ENCODE measurements at regions not wholly inside any gene's neighbourhood (a gene's known extent, or its start where the extent isn't known, plus 50 kb on each side); places are given as distances from the start of the nearest gene placed in this dataset.

DNA sequence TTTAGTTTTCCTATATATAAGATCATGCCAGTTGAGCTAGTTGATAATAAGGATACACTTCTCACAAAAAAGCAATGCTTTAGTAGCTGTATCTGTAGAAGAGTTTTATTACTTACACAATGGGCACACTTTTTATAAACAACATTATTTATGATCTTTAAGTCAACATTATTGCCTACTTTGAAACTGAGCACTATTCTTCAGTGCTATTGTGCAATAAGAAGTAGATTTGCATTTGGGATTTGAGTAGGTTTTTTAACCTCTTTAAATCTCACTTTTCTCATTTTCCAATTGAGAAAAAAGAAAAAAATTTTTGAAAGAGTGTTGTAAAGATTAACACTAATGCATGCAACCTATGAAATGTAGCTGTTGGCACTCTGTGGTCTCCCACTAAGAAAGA, 1198.3 kb downstream of the GALC start:
- TF ChIP-seq POLR2A (IDR thresholded peaks at IDR 0.05; ENCODE audit: extremely low read depth, insufficient read length) (no peak), MYC (IDR thresholded peaks at IDR 0.05; ENCODE audit: low read depth, low read length) (no peak)
- TF ChIP-seq, protein P1, sequence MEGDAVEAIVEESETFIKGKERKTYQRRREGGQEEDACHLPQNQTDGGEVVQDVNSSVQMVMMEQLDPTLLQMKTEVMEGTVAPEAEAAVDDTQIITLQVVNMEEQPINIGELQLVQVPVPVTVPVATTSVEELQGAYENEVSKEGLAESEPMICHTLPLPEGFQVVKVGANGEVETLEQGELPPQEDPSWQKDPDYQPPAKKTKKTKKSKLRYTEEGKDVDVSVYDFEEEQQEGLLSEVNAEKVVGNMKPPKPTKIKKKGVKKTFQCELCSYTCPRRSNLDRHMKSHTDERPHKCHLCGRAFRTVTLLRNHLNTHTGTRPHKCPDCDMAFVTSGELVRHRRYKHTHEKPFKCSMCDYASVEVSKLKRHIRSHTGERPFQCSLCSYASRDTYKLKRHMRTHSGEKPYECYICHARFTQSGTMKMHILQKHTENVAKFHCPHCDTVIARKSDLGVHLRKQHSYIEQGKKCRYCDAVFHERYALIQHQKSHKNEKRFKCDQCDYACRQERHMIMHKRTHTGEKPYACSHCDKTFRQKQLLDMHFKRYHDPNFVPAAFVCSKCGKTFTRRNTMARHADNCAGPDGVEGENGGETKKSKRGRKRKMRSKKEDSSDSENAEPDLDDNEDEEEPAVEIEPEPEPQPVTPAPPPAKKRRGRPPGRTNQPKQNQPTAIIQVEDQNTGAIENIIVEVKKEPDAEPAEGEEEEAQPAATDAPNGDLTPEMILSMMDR (IDR thresholded peaks at IDR 0.05; ENCODE audit: low read depth, low read length), result no peak
- TF ChIP-seq, protein P2, sequence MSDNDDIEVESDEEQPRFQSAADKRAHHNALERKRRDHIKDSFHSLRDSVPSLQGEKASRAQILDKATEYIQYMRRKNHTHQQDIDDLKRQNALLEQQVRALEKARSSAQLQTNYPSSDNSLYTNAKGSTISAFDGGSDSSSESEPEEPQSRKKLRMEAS (IDR thresholded peaks at IDR 0.05; ENCODE audit: low read depth, low read length), result no peak
- H3K4me3 ChIP-seq (ENCODE audit: low read depth, low read length), result no peak overlapping the region
- no peak for DNase-seq (ENCODE audit: low read depth)

DNA sequence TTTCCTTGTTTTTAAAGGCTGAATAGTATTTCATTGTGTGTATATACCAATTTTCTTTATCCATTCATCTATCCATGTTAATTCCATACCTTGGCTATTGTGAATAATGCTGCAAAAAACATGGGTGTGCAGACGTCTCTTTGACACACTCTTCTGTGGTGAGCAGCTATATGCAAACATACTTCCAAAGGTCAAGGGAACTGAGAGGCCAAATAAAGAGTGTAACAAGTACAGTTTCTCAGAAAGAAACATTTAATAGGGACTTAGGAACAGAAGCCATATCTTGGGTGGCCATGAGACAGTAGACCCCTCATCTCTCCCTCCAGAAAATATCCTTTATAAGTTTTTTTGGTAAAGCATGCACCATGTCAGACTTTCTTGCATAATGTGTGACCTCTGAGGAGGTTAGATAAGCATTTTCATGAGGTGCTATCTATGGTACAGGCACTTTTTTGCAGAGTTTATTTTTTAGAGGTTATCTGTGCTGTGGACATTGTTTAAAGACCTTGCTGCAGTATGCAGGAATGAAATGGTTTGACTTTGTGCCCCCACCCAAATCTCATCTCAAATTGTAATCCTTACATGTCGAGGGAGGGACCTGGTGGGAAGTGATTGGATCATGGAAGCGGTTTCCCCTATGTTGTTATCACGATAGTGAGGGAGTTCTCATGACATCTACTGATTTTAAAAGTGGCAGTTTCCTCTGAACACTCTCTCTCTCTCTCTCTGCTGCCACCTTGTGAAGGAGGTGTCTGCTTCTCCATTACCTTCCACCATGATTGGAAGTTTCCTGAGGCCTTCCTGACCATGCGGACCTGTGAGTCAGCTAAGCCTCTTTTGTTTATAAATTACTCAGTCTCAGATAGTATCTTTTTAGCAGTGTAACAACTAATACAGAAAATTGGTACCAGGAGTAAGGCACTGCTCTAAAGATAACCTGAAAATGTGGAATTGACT, 1202.3 kb downstream of the GALC start:
- no peak overlapping the region for H3K4me3 ChIP-seq (ENCODE audit: low read depth, low read length)
- TF ChIP-seq, protein P2 (IDR thresholded peaks at IDR 0.05; ENCODE audit: low read depth, low read length), result no peak
- TF ChIP-seq POLR2A (IDR thresholded peaks at IDR 0.05; ENCODE audit: extremely low read depth, insufficient read length) (no peak), MYC (IDR thresholded peaks at IDR 0.05; ENCODE audit: low read depth, low read length) (no peak)
- peak; percentile 2 for DNase-seq (ENCODE audit: low read depth)

DNA sequence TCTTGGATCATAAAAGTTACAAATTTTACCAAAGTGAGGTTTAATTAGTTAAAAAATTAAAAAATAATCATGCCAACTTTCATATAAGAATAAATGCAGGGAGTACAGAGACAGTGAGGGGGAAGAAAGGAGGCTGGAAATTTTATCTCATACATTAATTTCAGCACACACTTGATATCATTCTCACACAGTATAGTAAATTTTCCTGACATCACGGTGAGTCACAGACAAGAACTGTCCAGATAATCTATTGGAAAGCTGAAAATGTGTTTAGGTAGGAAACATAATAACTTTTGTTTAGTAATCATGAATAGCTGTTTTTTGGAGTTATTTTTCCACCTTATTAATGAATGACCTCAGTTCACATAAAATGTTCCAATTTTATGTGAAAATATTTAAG, 1204.8 kb downstream of the GALC start:
- DNase-seq (ENCODE audit: low read depth), result no peak
- TF ChIP-seq, protein P1 (IDR thresholded peaks at IDR 0.05; ENCODE audit: low read depth, low read length), result no peak
- TF ChIP-seq POLR2A (IDR thresholded peaks at IDR 0.05; ENCODE audit: extremely low read depth, insufficient read length) (no peak), MYC (IDR thresholded peaks at IDR 0.05; ENCODE audit: low read depth, low read length) (no peak)
- TF ChIP-seq, protein P2 (IDR thresholded peaks at IDR 0.05; ENCODE audit: low read depth, low read length), result no peak
- H3K4me3 ChIP-seq (ENCODE audit: low read depth, low read length), result no peak overlapping the region

DNA sequence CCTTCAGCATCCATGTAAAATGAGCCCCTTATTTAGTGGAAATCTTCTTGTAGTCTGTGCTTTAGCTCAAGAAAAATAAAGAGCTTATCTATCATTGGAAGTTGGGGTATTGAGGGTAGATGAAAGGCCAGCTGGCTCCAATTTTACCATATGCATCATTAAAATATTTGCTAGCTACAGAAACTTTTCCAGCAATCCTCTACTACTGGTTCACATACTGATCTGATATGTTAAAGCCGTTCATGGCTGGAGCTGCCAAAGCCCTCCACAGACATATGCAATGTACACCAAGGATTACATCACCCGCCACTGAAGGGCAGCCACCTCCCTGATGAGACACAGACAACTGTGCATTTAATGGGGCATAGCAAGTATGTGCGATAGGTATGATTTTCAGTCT, 1205.3 kb downstream of the GALC start:
- DNase-seq (ENCODE audit: low read depth), result peak; percentile 7
- H3K4me3 ChIP-seq (ENCODE audit: low read depth, low read length), result no peak overlapping the region
- TF ChIP-seq POLR2A (IDR thresholded peaks at IDR 0.05; ENCODE audit: extremely low read depth, insufficient read length) (no peak), MYC (IDR thresholded peaks at IDR 0.05; ENCODE audit: low read depth, low read length) (no peak)
- TF ChIP-seq, protein P1 (IDR thresholded peaks at IDR 0.05; ENCODE audit: low read depth, low read length), result no peak
- TF ChIP-seq, protein P2 (IDR thresholded peaks at IDR 0.05; ENCODE audit: low read depth, low read length), result no peak

DNA sequence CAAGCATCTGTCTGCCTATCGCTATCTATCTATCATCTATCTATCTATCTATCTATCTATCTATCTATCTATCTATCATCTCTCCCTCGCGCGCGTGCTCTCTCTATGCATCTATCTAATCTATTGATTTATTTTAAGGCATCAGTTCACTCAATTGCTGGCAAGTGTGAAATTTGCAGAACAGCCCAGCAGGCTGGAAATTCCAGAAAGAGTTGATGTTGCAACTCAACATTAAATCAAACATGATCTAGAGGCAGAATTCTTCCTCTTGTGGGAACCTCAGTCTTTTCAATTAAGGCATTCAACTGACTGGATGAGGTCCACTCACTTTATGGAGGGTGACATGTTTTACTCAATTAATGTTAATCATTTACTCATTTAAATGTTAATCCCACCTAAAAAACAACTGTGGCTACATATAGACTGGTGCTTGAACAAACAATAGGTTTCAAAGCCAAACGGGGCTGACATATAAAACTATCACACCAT, 1210.8 kb downstream of the GALC start:
- no peak for DNase-seq (ENCODE audit: low read depth)
- TF ChIP-seq, protein P1 (IDR thresholded peaks at IDR 0.05; ENCODE audit: low read depth, low read length), result no peak
- no peak for TF ChIP-seq POLR2A (IDR thresholded peaks at IDR 0.05; ENCODE audit: extremely low read depth, insufficient read length)
- no peak overlapping the region for H3K4me3 ChIP-seq (ENCODE audit: low read depth, low read length)

DNA sequence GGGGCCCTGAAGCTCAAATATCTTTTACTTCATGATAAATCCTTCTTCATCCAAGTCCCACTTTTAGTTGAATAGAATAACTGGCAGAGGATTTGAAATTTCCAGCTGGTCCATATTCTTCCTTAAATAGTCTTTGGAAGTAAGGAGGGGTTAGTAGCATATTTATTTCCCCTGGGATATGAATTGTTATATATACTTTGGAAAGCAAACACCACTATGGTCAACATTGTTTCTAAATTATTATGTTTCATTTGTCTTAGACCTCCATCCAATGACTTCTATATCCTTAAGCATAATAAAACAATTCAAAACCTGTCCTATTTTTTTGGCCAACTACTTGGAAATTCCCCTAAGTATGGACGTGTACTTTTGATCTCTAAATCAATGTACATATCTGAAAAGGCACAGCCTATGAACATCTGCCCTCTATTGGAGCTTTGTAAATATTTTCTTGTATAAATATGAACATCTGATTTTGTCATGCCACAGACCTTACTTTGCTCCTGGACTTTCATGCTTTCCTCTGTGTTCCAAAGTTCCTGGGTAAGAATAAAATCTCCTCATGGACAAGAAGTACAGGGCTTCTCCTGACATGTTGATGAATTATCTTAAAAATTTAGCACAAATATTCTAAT, 1212.0 kb downstream of the GALC start:
- no peak overlapping the region for H3K4me3 ChIP-seq (ENCODE audit: low read depth, low read length)
- TF ChIP-seq POLR2A (IDR thresholded peaks at IDR 0.05; ENCODE audit: extremely low read depth, insufficient read length), result no peak
- TF ChIP-seq MYC (IDR thresholded peaks at IDR 0.05; ENCODE audit: low read depth, low read length), result no peak
- TF ChIP-seq, protein P2 (IDR thresholded peaks at IDR 0.05; ENCODE audit: low read depth, low read length), result no peak
- TF ChIP-seq, protein P1 (IDR thresholded peaks at IDR 0.05; ENCODE audit: low read depth, low read length), result no peak
- no peak for DNase-seq (ENCODE audit: low read depth)

All from NB4 (cell line).